ENCODE measurements at regions not wholly inside any gene's neighbourhood (a gene's known extent, or its start where the extent isn't known, plus 50 kb on each side); places are given as distances from the start of the nearest gene placed in this dataset.

DNA sequence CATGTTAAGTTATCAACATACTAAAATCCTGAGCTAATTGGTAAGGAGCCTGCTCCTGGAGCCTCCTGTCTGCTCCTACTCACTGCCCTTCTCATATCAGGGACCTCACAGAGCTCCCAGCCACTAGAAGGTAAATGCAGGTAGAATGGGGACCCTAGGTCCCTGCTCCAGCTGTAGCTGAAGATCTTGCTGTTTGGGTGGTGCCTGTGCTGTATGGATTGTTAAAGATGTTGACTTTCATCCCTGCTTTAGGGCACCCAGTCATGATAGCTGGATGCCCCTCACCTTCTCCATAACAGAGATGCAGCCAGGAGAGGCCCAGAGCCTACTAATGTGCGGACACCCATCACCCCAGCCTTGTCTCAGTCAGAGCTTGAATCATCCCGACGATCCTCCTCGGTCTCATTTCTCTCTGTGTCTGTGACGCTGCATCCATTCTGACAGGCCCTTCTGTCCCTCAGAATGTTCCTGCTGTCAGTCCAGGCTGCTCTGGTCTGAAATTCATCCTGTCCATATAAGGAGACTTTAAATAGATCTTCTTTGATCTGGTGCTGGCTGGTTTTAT is 341.7 kb upstream of the GATB start:
- Histone ChIP-seq H2BK12ac (ENCODE audit: insufficient read length, low read depth, low read length) (no peak overlapping the region), H3K9ac (ENCODE audit: extremely low read depth, insufficient read length, low read length) (no peak overlapping the region), H3K4me1 (ENCODE audit: insufficient read depth, low read length) (peaks cover 3% of the 10 kb centered on the region; the same call in 1 of the 2 replicates), H3K27me3 (ENCODE audit: insufficient read depth, low read length) (no peaks in the 10 kb centered on the region), H3K79me1 (ENCODE audit: insufficient read depth, low read depth, low read length, poor library complexity, severe bottlenecking) (no peaks in the 10 kb centered on the region), H3K56ac (ENCODE audit: insufficient read length, low read depth, low read length) (no peak overlapping the region), H4K5ac (ENCODE audit: insufficient read length, low read depth, low read length) (no peak overlapping the region), H3K9me3 (ENCODE audit: control insufficient read depth, low read depth, low read length) (no peaks in the 10 kb centered on the region), H3K23me2 (ENCODE audit: insufficient read length, low read depth, low read length, poor library complexity, severe bottlenecking) (no peaks in the 10 kb centered on the region), H3K14ac (ENCODE audit: insufficient read depth, low read length) (no peak overlapping the region), H4K91ac (ENCODE audit: insufficient read length, low read depth, low read length) (no peak overlapping the region), H2BK20ac (ENCODE audit: low read depth, low read length, poor library complexity, severe bottlenecking) (no peak overlapping the region), H3K4ac (ENCODE audit: low read depth, low read length) (no peak overlapping the region), H2AK5ac (ENCODE audit: insufficient read length, low read length) (no peak overlapping the region), H4K8ac (replicated peaks; ENCODE audit: insufficient read length, low read depth, low read length) (no peak overlapping the region), H3K27ac (ENCODE audit: insufficient read length, low read depth, low read length) (no peak overlapping the region), H3K23ac (ENCODE audit: insufficient read length, low read depth, low read length) (no peak overlapping the region), H3T11ph (ENCODE audit: low read length) (no peak overlapping the region), H3K18ac (ENCODE audit: insufficient read length, low read depth, low read length) (no peak overlapping the region), H4K20me1 (ENCODE audit: control insufficient read depth, insufficient read depth, insufficient read length) (no peaks in the 10 kb centered on the region), H3K79me2 (ENCODE audit: insufficient read depth, low read length) (no peaks in the 10 kb centered on the region), H2BK15ac (ENCODE audit: low read depth, low read length) (no peak overlapping the region), H2AFZ (ENCODE audit: low read length) (no peak overlapping the region), H2BK120ac (ENCODE audit: low read depth, low read length, poor library complexity, severe bottlenecking) (no peak overlapping the region), H3K4me2 (ENCODE audit: insufficient read depth, insufficient read length, low read length) (no peak overlapping the region), H2BK5ac (ENCODE audit: insufficient read length, low read length) (no peak overlapping the region)
- peaks cover 14 to 15% of the 10 kb centered on the region in 2 experiments for H3K4me1 Mint-ChIP-seq
- H3K9me3 Mint-ChIP-seq = no peaks in the 10 kb centered on the region
- TF ChIP-seq, protein P1, sequence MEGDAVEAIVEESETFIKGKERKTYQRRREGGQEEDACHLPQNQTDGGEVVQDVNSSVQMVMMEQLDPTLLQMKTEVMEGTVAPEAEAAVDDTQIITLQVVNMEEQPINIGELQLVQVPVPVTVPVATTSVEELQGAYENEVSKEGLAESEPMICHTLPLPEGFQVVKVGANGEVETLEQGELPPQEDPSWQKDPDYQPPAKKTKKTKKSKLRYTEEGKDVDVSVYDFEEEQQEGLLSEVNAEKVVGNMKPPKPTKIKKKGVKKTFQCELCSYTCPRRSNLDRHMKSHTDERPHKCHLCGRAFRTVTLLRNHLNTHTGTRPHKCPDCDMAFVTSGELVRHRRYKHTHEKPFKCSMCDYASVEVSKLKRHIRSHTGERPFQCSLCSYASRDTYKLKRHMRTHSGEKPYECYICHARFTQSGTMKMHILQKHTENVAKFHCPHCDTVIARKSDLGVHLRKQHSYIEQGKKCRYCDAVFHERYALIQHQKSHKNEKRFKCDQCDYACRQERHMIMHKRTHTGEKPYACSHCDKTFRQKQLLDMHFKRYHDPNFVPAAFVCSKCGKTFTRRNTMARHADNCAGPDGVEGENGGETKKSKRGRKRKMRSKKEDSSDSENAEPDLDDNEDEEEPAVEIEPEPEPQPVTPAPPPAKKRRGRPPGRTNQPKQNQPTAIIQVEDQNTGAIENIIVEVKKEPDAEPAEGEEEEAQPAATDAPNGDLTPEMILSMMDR (conservative IDR thresholded peaks at IDR 0.05) = no peak
- no peak for DNase-seq
- H3K27ac Mint-ChIP-seq = no peak overlapping the region
- no peaks in the 10 kb centered on the region; a peak in 1 of 7 replicates for H3K36me3 Mint-ChIP-seq (ENCODE audit: insufficient read depth in 1 of 3, low read depth in 3 of 3)
- peaks cover 4% of the 10 kb centered on the region for H3K27me3 Mint-ChIP-seq (ENCODE audit: low read depth)
- WGBS (ENCODE audit: extremely low coverage, insufficient read length, low lambda C conversion rate) = no CpG with 5 or more reads among the region's 5 CpGs
- H3K4me3 Mint-ChIP-seq = no peak overlapping the region
